Thyroid gland (tissue), 4 donors: ENCODE measurements at regions not wholly inside any gene's neighbourhood (a gene's known extent, or its start where the extent isn't known, plus 50 kb on each side); places are given as distances from the start of the nearest gene placed in this dataset.

Experiments used
- DNase-seq, 2 donors: peaks; one replicate each; pipeline ENCODE4 v3.0.0-alpha.2; 2019
- H3K27ac ChIP-seq, 3 donors: fragments of 200-600 bp; sonication (generic); 1 replicate in 2 of 3; 2 replicates in 1 of 3; pipeline ENCODE4 v1.5.1; 2016 to 2019; ENCODE audit warnings: mild to moderate bottlenecking in 1 of 3, moderate library complexity in 1 of 3
- H3K27me3 ChIP-seq: fragments of 200-600 bp; sonication (generic); one replicate; pipeline ENCODE4 v1.5.1; 2019
- H3K36me3 ChIP-seq, 2 donors: fragments of 200-600 bp; sonication (generic); one replicate each; pipeline ENCODE4 v1.5.1; 2016 to 2019
- H3K4me1 ChIP-seq, 2 donors: fragments of 200-600 bp; sonication (generic); one replicate each; pipeline ENCODE4 v1.5.1; 2017 to 2019
- H3K4me3 ChIP-seq, 3 donors: fragments of 200-600 bp; sonication (generic); replicated peaks in 1 of 3; 1 replicate in 2 of 3; 2 replicates in 1 of 3; pipeline ENCODE4 v1.5.1; 2016; ENCODE audit warnings: mild to moderate bottlenecking in 1 of 3
- H3K9me3 ChIP-seq: fragments of 200-600 bp; sonication (generic); one replicate; pipeline ENCODE4 v1.5.1; 2017
- POLR2A ChIP-seq, 2 donors: fragments of 450-650 bp; IDR thresholded peaks; one replicate each; pipeline ENCODE4 v1.6.1; 2017; ENCODE audit warnings: antibody characterized with exemption in 2 of 2, mild to moderate bottlenecking in 2 of 2, moderate library complexity in 1 of 2
- WGBS, 2 donors: methylation state at CpG; one replicate each; pipeline ENCODE4 v1.1.5; 2017; 5-methylcytosine and 5-hydroxymethylcytosine counted together
- intact Hi-C: fragments of 100-400 bp; cut with DNase I; formaldehyde crosslinking; loops from one replicate; pipeline ENCODE4 v1.15.1; 2023
- TF ChIP-seq, protein P1 (sequence below), 6 experiments: fragments of 200-600 bp in 3 of 6; fragments of 450-650 bp in 3 of 6; sonication (generic) in 3 of 6; IDR thresholded peaks; one replicate each; pipeline ENCODE4 v1.5.1; 2016 to 2019; ENCODE audit warnings: antibody characterized with exemption in 6 of 6, mild to moderate bottlenecking in 2 of 6, inconsistent platforms in 1 of 6, moderate library complexity in 1 of 6

DNA sequence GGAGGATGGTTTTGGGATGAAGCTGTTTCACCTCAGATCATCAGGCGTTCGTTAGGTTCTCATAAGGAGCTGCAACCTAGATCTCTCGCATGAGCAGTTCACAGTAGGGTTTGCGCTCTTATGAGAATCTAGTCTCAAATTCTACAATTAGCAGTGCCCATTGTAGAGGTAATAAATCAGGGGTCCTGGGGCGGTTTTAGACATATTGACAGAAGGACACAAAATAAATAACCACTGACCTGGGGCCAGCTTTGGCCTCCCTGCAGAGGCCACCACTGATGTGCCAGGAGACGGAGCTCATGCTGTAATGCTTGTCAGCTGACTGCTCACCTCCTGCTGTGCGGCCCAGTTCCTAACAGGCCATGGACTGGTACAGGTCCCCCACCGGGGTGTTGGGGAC, 67.6 kb upstream of the SPATA31D4 start:
- H3K27me3 ChIP-seq = no peaks in the 10 kb centered on the region
- intact Hi-C loops = no loop called here
- H3K4me1 ChIP-seq = no peaks in the 10 kb centered on the region
- H3K36me3 ChIP-seq = no peaks in the 10 kb centered on the region
- H3K27ac ChIP-seq = no peak overlapping the region
- DNase-seq = no peak
- TF ChIP-seq, protein P1, sequence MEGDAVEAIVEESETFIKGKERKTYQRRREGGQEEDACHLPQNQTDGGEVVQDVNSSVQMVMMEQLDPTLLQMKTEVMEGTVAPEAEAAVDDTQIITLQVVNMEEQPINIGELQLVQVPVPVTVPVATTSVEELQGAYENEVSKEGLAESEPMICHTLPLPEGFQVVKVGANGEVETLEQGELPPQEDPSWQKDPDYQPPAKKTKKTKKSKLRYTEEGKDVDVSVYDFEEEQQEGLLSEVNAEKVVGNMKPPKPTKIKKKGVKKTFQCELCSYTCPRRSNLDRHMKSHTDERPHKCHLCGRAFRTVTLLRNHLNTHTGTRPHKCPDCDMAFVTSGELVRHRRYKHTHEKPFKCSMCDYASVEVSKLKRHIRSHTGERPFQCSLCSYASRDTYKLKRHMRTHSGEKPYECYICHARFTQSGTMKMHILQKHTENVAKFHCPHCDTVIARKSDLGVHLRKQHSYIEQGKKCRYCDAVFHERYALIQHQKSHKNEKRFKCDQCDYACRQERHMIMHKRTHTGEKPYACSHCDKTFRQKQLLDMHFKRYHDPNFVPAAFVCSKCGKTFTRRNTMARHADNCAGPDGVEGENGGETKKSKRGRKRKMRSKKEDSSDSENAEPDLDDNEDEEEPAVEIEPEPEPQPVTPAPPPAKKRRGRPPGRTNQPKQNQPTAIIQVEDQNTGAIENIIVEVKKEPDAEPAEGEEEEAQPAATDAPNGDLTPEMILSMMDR (IDR thresholded peaks at IDR 0.05) = no peak
- no peak for TF ChIP-seq POLR2A (IDR thresholded peaks at IDR 0.05)
- H3K4me3 ChIP-seq = no peak overlapping the region
- 91 to 98% methylated on average over 8 of the region's 8 CpGs for WGBS, 2 donors
- no peaks in the 10 kb centered on the region for H3K9me3 ChIP-seq

DNA sequence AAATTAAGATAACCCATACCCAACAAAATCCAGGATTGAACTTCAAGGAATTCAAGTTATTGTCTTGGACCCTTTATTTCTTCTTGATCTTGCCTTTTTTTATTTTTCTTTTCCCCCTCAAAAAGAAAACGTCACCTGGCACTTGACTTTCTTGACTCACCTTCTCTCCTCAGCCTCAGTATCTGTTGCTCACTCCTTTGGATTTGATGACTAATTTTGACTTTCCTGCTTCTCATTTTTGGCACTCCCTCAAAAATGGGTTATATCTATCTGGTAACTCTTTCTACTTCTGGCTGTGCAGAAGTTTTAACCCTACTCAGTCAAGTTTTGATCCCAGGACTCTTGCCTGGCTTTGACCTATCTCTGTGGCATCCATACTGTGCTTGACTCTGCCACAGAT, 66.6 kb upstream of the SPATA31D4 start:
- WGBS, 2 donors = 39 to 62% methylated on average over 1 of the region's 1 CpG
- no peaks in the 10 kb centered on the region for H3K4me1 ChIP-seq
- H3K27ac ChIP-seq = no peak overlapping the region
- TF ChIP-seq, protein P1 (IDR thresholded peaks at IDR 0.05) = no peak
- TF ChIP-seq POLR2A (IDR thresholded peaks at IDR 0.05) = no peak
- intact Hi-C loops = no loop called here
- H3K36me3 ChIP-seq = no peaks in the 10 kb centered on the region
- H3K9me3 ChIP-seq = no peaks in the 10 kb centered on the region
- no peak overlapping the region for H3K4me3 ChIP-seq
- H3K27me3 ChIP-seq = no peaks in the 10 kb centered on the region
- DNase-seq = no peak

DNA sequence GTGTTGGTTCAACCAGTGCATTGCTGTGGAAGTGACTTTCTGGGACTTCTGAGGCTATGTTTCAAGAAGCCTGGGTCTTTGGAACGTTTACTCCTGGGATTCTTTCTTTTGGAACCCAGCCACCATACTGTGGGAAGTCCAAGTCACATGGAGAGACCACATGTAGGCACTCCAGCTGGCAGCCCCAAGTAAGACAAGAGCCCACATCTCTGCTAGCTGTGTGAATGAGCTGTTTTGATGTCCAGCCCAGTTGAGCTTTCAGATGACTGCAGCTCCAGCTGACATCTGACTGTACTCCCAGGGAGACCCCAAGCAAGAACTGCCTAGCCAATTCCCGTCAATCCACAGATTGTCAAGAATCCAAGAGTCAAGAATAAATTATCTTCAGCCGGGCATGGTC, 60.1 kb upstream of the SPATA31D4 start:
- Histone ChIP-seq H3K36me3 (no peaks in the 10 kb centered on the region), H3K27ac (no peak overlapping the region), H3K27me3 (no peaks in the 10 kb centered on the region), H3K4me3 (no peak overlapping the region), H3K9me3 (no peaks in the 10 kb centered on the region), H3K4me1 (no peaks in the 10 kb centered on the region)
- intact Hi-C loops = no loop called here
- DNase-seq = no peak
- TF ChIP-seq POLR2A (IDR thresholded peaks at IDR 0.05) = no peak
- TF ChIP-seq, protein P1 (IDR thresholded peaks at IDR 0.05) = no peak
- 74 to 80% methylated on average over 3 of the region's 3 CpGs for WGBS, 2 donors

DNA sequence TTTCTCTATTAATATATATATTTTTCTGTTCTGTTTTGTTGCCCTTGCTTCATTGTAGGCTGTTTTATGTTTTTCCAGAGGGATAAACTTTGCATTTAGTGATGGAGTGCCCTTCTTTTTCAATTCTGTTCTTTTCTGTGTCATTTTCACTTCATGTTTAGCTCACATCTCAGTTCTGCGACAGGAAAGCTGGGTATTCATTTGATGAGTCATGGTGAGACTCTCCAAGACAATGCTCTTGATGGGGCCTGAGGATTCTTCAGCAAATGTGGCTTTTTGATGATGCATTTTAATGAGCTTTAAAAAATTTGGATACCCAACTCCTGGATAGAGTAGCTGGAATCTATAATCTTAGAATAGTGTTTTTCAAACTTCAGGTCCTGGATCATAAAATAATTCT, 56.5 kb upstream of the SPATA31D4 start:
- DNase-seq = no peak
- 68 to 76% methylated on average over 1 of the region's 1 CpG for WGBS, 2 donors
- intact Hi-C loops = no loop called here

DNA sequence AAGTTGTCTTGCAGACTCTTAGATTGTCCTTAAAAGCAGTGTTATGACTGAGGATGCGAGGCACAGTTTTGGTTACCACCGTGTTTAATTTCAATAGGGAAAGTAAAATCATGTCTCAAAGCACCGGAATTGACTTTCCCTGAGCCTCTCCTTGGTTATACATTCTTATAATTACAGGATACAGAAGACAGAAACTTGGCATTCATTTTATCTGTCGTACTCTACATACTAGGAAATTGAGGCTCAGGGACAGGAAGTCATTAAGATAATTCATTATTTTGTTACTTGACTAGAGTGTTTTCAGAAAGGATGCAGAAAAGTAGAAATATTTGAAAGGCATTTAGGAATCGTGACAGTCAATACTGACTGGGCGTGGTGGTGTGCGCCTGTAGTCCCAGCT, 54.0 kb upstream of the SPATA31D4 start:
- H3K4me3 ChIP-seq = no peak overlapping the region
- H3K27me3 ChIP-seq = no peaks in the 10 kb centered on the region
- no peak for DNase-seq
- H3K4me1 ChIP-seq = no peaks in the 10 kb centered on the region
- no peaks in the 10 kb centered on the region for H3K36me3 ChIP-seq
- 73 to 77% methylated on average over 7 of the region's 7 CpGs for WGBS, 2 donors
- H3K9me3 ChIP-seq = no peaks in the 10 kb centered on the region
- no peak overlapping the region for H3K27ac ChIP-seq
- no peak for TF ChIP-seq POLR2A (IDR thresholded peaks at IDR 0.05)
- TF ChIP-seq, protein P1 (IDR thresholded peaks at IDR 0.05) = no peak
- intact Hi-C loops = no loop called here

More for the DNA sequence above, 56.5 kb upstream of the SPATA31D4 start:
- TF ChIP-seq, protein P1 (IDR thresholded peaks at IDR 0.05) = no peak
- no peak for TF ChIP-seq POLR2A (IDR thresholded peaks at IDR 0.05)
- no peaks in the 10 kb centered on the region for H3K27me3 ChIP-seq
- H3K4me3 ChIP-seq = no peak overlapping the region
- H3K36me3 ChIP-seq = no peaks in the 10 kb centered on the region
- H3K9me3 ChIP-seq = no peaks in the 10 kb centered on the region
- no peaks in the 10 kb centered on the region for H3K4me1 ChIP-seq
- no peak overlapping the region for H3K27ac ChIP-seq
